Calu3 (cell line): ENCODE measurements at regions not wholly inside any gene's neighbourhood (a gene's known extent, or its start where the extent isn't known, plus 50 kb on each side); places are given as distances from the start of the nearest gene placed in this dataset.

Experiments used
- BruUV-seq: library from RNA; stranded (reverse); fragments of 400-500 nt; replicated peaks from 2 replicates; lab custom pipeline; 2021; lab: Mats Ljungman, UMichigan
- CTCF ChIA-PET: fragments of 300-600 bp; sonication (Branson Sonifier 250); formaldehyde crosslinking; loops from one replicate; lab custom pipeline; 2022; ENCODE audit warnings: antibody characterized with exemption; lab: Charles Lee
- DNase-seq: peaks from one replicate; pipeline ENCODE4 v3.0.0; 2022
- H3K27ac Mint-ChIP-seq: one replicate; pipeline ENCODE4 v1.8.0; 2022; ENCODE audit warnings: mixed read lengths; ENCODE audit not compliant: unreplicated experiment
- H3K27me3 Mint-ChIP-seq: one replicate; pipeline ENCODE4 v1.8.0; 2022; ENCODE audit warnings: mixed read lengths; ENCODE audit not compliant: unreplicated experiment
- H3K36me3 Mint-ChIP-seq: one replicate; pipeline ENCODE4 v1.8.0; 2022; ENCODE audit warnings: mild to moderate bottlenecking, moderate library complexity, mixed read lengths; ENCODE audit not compliant: insufficient read depth, unreplicated experiment
- H3K4me1 Mint-ChIP-seq: one replicate; pipeline ENCODE4 v1.8.0; 2022; ENCODE audit warnings: mild to moderate bottlenecking, low read depth, mixed read lengths; ENCODE audit not compliant: unreplicated experiment
- H3K4me3 Mint-ChIP-seq: one replicate; pipeline ENCODE4 v1.8.0; 2022; ENCODE audit warnings: mild to moderate bottlenecking, low read depth, moderate library complexity, mixed read lengths; ENCODE audit not compliant: unreplicated experiment
- H3K9me3 Mint-ChIP-seq: one replicate; pipeline ENCODE4 v1.8.0; 2022; ENCODE audit warnings: low read depth, mixed read lengths; ENCODE audit not compliant: unreplicated experiment
- intact Hi-C: fragments of 100-400 bp; cut with micrococcal nuclease; formaldehyde crosslinking; loops from one replicate; pipeline ENCODE4 v1.10.0; 2022; ENCODE audit not compliant: unreplicated experiment
- TF ChIP-seq, protein P1 (sequence below): fragments of 200-600 bp; IDR thresholded peaks from one replicate; pipeline ENCODE4 v1.8.0; 2022; ENCODE audit warnings: antibody characterized with exemption; ENCODE audit not compliant: unreplicated experiment

DNA sequence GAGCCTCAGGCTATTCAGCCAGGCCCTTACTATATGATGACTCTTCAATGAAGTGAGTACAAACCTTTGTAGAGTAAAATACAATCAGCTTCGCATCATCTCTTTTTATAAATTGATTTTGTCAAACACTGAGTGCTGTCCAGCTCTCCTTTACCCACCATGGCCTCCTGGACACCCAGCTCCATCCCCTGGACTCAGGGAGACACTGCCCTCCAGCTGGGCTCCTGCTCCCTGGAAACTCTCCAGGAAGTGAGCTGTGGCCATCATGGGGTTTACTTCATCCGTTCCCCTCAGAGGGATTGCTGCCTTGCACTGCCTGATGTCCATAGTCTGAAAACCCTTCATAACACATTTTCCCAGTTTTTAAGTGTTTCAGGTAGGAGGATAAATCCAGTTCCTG is 82.5 kb upstream of the XIRP2 start:
- peaks cover 2% of the 10 kb centered on the region for H3K9me3 Mint-ChIP-seq
- DNase-seq: no peak
- CTCF ChIA-PET: no interaction called here
- TF ChIP-seq, protein P1, sequence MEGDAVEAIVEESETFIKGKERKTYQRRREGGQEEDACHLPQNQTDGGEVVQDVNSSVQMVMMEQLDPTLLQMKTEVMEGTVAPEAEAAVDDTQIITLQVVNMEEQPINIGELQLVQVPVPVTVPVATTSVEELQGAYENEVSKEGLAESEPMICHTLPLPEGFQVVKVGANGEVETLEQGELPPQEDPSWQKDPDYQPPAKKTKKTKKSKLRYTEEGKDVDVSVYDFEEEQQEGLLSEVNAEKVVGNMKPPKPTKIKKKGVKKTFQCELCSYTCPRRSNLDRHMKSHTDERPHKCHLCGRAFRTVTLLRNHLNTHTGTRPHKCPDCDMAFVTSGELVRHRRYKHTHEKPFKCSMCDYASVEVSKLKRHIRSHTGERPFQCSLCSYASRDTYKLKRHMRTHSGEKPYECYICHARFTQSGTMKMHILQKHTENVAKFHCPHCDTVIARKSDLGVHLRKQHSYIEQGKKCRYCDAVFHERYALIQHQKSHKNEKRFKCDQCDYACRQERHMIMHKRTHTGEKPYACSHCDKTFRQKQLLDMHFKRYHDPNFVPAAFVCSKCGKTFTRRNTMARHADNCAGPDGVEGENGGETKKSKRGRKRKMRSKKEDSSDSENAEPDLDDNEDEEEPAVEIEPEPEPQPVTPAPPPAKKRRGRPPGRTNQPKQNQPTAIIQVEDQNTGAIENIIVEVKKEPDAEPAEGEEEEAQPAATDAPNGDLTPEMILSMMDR: no peak
- no peaks in the 10 kb centered on the region for H3K36me3 Mint-ChIP-seq
- no peaks in the 10 kb centered on the region for H3K4me1 Mint-ChIP-seq
- H3K27me3 Mint-ChIP-seq: no peaks in the 10 kb centered on the region
- no peak overlapping the region for H3K27ac Mint-ChIP-seq
- intact Hi-C loops: no loop called here
- no peak overlapping the region for H3K4me3 Mint-ChIP-seq
- no TSS peak for BruUV-seq

DNA sequence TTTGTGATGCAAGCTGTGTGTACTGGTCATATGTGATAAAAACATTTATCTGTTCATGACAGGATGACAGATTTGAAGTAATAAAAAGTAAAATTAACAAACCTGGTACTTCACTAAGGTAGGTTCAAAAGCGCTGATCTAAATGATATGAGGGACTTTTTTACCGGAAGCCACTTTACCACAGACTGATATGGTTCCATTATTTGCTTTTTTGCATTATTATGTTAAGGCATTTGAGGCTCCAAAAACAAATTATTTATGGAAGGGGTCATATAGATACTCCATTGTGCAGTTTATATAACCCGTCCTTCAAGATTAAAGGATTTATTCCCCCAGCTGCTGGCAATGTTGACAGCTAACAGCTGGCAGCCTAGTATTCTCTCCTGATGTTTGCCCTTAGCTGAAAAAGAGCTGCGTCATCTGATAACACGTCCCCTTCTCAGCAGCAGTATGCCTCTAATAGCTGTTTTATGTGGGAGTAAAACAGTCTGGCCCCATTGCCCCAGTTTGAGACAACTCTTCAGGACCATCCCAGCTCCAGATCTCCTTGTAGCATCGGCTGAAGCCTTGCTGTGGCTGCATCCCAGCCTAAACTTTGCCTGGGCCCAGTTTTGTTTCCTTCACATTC is 84.8 kb upstream of the XIRP2 start:
- Mint-ChIP-seq H3K4me3 (no peak overlapping the region), H3K27ac (no peak overlapping the region), H3K36me3 (no peaks in the 10 kb centered on the region), H3K4me1 (no peaks in the 10 kb centered on the region), H3K9me3 (no peaks in the 10 kb centered on the region), H3K27me3 (no peaks in the 10 kb centered on the region)
- intact Hi-C loops: no loop called here
- CTCF ChIA-PET: no interaction called here
- no peak for DNase-seq
- no TSS peak for BruUV-seq
- TF ChIP-seq, protein P1: no peak

DNA sequence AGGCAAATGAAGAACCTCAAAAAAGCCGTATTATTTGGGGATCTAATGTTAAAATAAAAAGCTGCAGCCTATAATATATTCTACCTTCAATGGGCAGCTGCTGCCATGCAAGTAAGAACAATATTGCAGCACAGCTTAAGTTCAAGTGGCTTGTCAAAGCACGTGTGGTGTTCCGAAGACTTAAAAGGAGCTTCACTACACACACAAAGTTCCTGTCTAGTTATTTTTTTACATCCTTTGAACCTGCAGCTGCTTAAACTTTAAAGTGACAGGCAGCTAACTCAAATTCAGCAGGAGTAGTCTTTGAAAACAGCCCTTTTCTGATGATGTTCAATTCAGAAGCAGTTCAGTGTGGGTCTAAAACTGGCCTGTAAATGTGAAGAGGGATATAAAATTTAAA is 85.8 kb upstream of the XIRP2 start:
- no peak for DNase-seq
- no peaks in the 10 kb centered on the region for H3K9me3 Mint-ChIP-seq
- BruUV-seq: no TSS peak
- TF ChIP-seq, protein P1: no peak
- H3K27me3 Mint-ChIP-seq: no peaks in the 10 kb centered on the region
- no peaks in the 10 kb centered on the region for H3K4me1 Mint-ChIP-seq
- no peaks in the 10 kb centered on the region for H3K36me3 Mint-ChIP-seq
- CTCF ChIA-PET: no interaction called here
- no peak overlapping the region for H3K27ac Mint-ChIP-seq
- intact Hi-C loops: no loop called here
- no peak overlapping the region for H3K4me3 Mint-ChIP-seq

DNA sequence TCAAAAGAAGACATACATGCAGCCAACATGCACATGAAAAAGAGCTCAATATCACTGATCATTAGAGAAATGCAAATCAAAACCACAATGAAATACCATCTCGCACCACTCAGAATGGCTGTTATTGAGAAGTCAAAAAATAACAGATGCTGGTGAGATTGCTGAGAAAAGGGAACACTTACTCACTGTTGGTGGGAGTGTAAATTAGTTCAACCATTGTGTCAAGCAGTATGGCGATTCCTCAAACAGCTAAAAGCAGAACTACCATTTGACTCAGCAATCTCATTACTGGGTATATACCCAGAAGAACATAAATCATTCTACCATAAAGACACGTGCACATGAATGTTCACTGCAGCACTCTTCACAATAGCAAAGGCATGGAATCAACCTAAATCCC is 95.5 kb upstream of the XIRP2 start:
- DNase-seq: no peak
- no peak overlapping the region for H3K4me3 Mint-ChIP-seq
- CTCF ChIA-PET: interaction anchor here (0.6 kb wide), 1 partner anchor 15 kb away, joined by 4 read pairs; no protein-coding TSS in a partner anchor
- H3K9me3 Mint-ChIP-seq: peaks cover 3% of the 10 kb centered on the region
- intact Hi-C loops: no loop called here
- TF ChIP-seq, protein P1: no peak
- no TSS peak for BruUV-seq
- H3K36me3 Mint-ChIP-seq: no peaks in the 10 kb centered on the region
- no peaks in the 10 kb centered on the region for H3K4me1 Mint-ChIP-seq
- H3K27me3 Mint-ChIP-seq: no peaks in the 10 kb centered on the region
- H3K27ac Mint-ChIP-seq: no peak overlapping the region
